HEK293 (cell line): ENCODE measurements at regions not wholly inside any gene's neighbourhood (a gene's known extent, or its start where the extent isn't known, plus 50 kb on each side); places are given as distances from the start of the nearest gene placed in this dataset.

Source experiments
- CTCF ChIA-PET: fragments of 350-600 bp; formaldehyde crosslinking; extraction: SDS; loops from one replicate; lab custom pipeline; 2021; ENCODE audit warnings: antibody characterized with exemption; lab: Yijun Ruan, JAX
- POLR2A ChIA-PET: fragments of 300-600 bp; formaldehyde crosslinking; extraction: SDS; loops from one replicate; lab custom pipeline; 2020; ENCODE audit warnings: antibody characterized with exemption, inconsistent platforms; lab: Yijun Ruan, JAX
- H3K27ac ChIP-seq: fragments of 200-500 bp; sonication (Bioruptor generic); 2 replicates; pipeline ENCODE4 v1.5.1; 2014; ENCODE audit warnings: low read depth, low read length, control low read depth, inconsistent platforms; ENCODE audit errors: extremely low read depth
- H3K36me3 ChIP-seq, 2 experiments: fragments of 200-500 bp in 1 of 2; sonication (Bioruptor generic) in 1 of 2; 1 replicate in 1 of 2; 2 replicates in 1 of 2; pipeline ENCODE4 v1.5.1; 2014 to 2017; ENCODE audit warnings: inconsistent platforms in 2 of 2, low read length in 2 of 2; ENCODE audit not compliant: control insufficient read depth in 2 of 2, insufficient read depth in 1 of 2
- H3K4me1 ChIP-seq: fragments of 200-500 bp; sonication (Bioruptor generic); 2 replicates; pipeline ENCODE4 v1.5.1; 2014; ENCODE audit warnings: mild to moderate bottlenecking, low read length, inconsistent platforms; ENCODE audit not compliant: control insufficient read depth, insufficient read depth
- H3K4me3 ChIP-seq: 2 replicates; pipeline ENCODE4 v1.5.1; 2011; ENCODE audit warnings: low read depth, mild to moderate bottlenecking, control low read depth, low read length, moderate library complexity
- H3K9me3 ChIP-seq: fragments of 200-500 bp; sonication (Bioruptor generic); 2 replicates; pipeline ENCODE4 v1.5.1; 2014; ENCODE audit warnings: low read depth, low read length, inconsistent platforms; ENCODE audit not compliant: control insufficient read depth, insufficient read depth
- BCL11A ChIP-seq: fragments of 450-650 bp; formaldehyde crosslinking; IDR thresholded peaks from 2 replicates; pipeline ENCODE4 v1.5.1; 2016; ENCODE audit warnings: low read depth, missing biosample characterization, missing genetic modification characterization
- BCL11B ChIP-seq: fragments of 450-650 bp; formaldehyde crosslinking; IDR thresholded peaks from 2 replicates; pipeline ENCODE4 v1.5.1; 2016; ENCODE audit warnings: low read depth, missing biosample characterization, missing genetic modification characterization
- FEZF1 ChIP-seq: fragments of 450-650 bp; formaldehyde crosslinking; IDR thresholded peaks from 2 replicates; pipeline ENCODE4 v1.5.1; 2016; ENCODE audit warnings: missing biosample characterization, missing genetic modification characterization
- HOXC10 ChIP-seq: sonication (generic); formaldehyde crosslinking; IDR thresholded peaks from 2 replicates; pipeline ENCODE4 v1.8.1; 2023; ENCODE audit warnings: mild to moderate bottlenecking, missing genetic modification reagents
- KLF16 ChIP-seq: fragments of 450-650 bp; formaldehyde crosslinking; IDR thresholded peaks from 2 replicates; pipeline ENCODE4 v1.5.1; 2017; ENCODE audit warnings: missing biosample characterization, missing genetic modification characterization
- KLF7 ChIP-seq: fragments of 450-650 bp; formaldehyde crosslinking; IDR thresholded peaks from 2 replicates; pipeline ENCODE4 v1.5.1; 2016; ENCODE audit warnings: missing biosample characterization, missing genetic modification characterization, borderline replicate concordance
- SP7 ChIP-seq: fragments of 450-650 bp; formaldehyde crosslinking; IDR thresholded peaks from 2 replicates; pipeline ENCODE4 v1.5.1; 2016; ENCODE audit warnings: missing biosample characterization, missing genetic modification characterization
- TCF7L2 ChIP-seq: IDR thresholded peaks from 2 replicates; pipeline ENCODE4 v1.6.1; 2011; ENCODE audit warnings: low read depth, mild to moderate bottlenecking, inconsistent platforms, low read length, moderate library complexity, borderline replicate concordance
- ZBTB7A ChIP-seq: fragments of 450-650 bp; formaldehyde crosslinking; IDR thresholded peaks from 2 replicates; pipeline ENCODE4 v1.5.1; 2016; ENCODE audit warnings: low read depth, missing biosample characterization, missing genetic modification characterization
- ZNF121 ChIP-seq: fragments of 450-650 bp; formaldehyde crosslinking; IDR thresholded peaks from 2 replicates; pipeline ENCODE4 v1.5.1; 2016; ENCODE audit warnings: missing biosample characterization, missing genetic modification characterization
- ZNF140 ChIP-seq: fragments of 450-650 bp; formaldehyde crosslinking; IDR thresholded peaks from 2 replicates; pipeline ENCODE4 v1.5.1; 2016; ENCODE audit warnings: missing biosample characterization, missing genetic modification characterization
- ZNF146 ChIP-seq: fragments of 450-650 bp; formaldehyde crosslinking; IDR thresholded peaks from 2 replicates; pipeline ENCODE4 v1.5.1; 2016; ENCODE audit warnings: missing biosample characterization, missing genetic modification characterization
- ZNF16 ChIP-seq: fragments of 450-650 bp; formaldehyde crosslinking; IDR thresholded peaks from 2 replicates; pipeline ENCODE4 v1.5.1; 2016; ENCODE audit warnings: low read depth, missing biosample characterization, missing genetic modification characterization
- ZNF433 ChIP-seq: fragments of 450-650 bp; formaldehyde crosslinking; IDR thresholded peaks from 2 replicates; pipeline ENCODE4 v1.5.1; 2016; ENCODE audit warnings: missing biosample characterization, missing genetic modification characterization, low read depth
- ZNF473 ChIP-seq: fragments of 450-650 bp; formaldehyde crosslinking; IDR thresholded peaks from 2 replicates; pipeline ENCODE4 v1.5.1; 2017; ENCODE audit warnings: missing biosample characterization, missing genetic modification characterization
- ZNF501 ChIP-seq: fragments of 450-650 bp; formaldehyde crosslinking; IDR thresholded peaks from 2 replicates; pipeline ENCODE4 v1.5.1; 2016; ENCODE audit warnings: missing biosample characterization, missing genetic modification characterization
- ZSCAN23 ChIP-seq: fragments of 450-650 bp; formaldehyde crosslinking; IDR thresholded peaks from 2 replicates; pipeline ENCODE4 v1.5.1; 2016; ENCODE audit warnings: missing biosample characterization, missing genetic modification characterization
- ZXDB ChIP-seq: fragments of 450-650 bp; formaldehyde crosslinking; IDR thresholded peaks from 2 replicates; pipeline ENCODE4 v1.5.1; 2016; ENCODE audit warnings: missing biosample characterization, missing genetic modification characterization
- TF ChIP-seq, protein P1 (sequence below): fragments of 450-650 bp; IDR thresholded peaks from 2 replicates; pipeline ENCODE4 v1.5.1; 2018; ENCODE audit warnings: missing biosample characterization, missing genetic modification characterization
- TF ChIP-seq, protein P2 (sequence below): fragments of 450-650 bp; formaldehyde crosslinking; IDR thresholded peaks from 2 replicates; pipeline ENCODE4 v1.5.1; 2016; ENCODE audit warnings: missing biosample characterization, missing genetic modification characterization
- TF ChIP-seq, protein P3 (sequence below): fragments of 450-650 bp; formaldehyde crosslinking; IDR thresholded peaks from 2 replicates; pipeline ENCODE4 v1.5.1; 2016; ENCODE audit warnings: missing biosample characterization, missing genetic modification characterization
- TF ChIP-seq, protein P4 (sequence below): fragments of 450-650 bp; formaldehyde crosslinking; IDR thresholded peaks from 2 replicates; pipeline ENCODE4 v1.5.1; 2016; ENCODE audit warnings: missing biosample characterization, missing genetic modification characterization
- TF ChIP-seq, protein P5 (sequence below): fragments of 450-650 bp; formaldehyde crosslinking; IDR thresholded peaks from 2 replicates; pipeline ENCODE4 v1.5.1; 2016; ENCODE audit warnings: missing biosample characterization, missing genetic modification characterization
- TF ChIP-seq, protein P6 (sequence below): fragments of 450-650 bp; formaldehyde crosslinking; IDR thresholded peaks from 2 replicates; pipeline ENCODE4 v1.5.1; 2016; ENCODE audit warnings: missing biosample characterization, missing genetic modification characterization, borderline replicate concordance

DNA sequence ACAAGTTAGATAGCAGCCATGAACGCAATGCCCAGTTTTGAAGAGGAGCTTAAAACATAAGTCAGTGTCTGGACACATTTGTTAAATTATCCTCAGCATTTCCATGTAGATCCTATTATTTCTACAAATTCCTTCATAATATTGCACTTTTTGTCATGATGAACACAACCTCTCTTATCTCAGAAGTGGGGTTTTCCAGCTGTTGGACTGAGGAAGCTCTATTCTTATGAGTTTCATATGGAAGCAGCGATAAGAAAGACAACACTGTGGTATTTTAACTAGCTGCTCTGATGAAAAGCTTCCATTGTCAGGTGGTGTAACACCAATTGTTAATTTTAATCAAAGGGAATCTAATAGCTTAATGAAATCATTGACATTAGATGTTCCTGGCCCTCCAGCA, 308.7 kb downstream of the GBA3 start:
- Histone ChIP-seq H3K9me3 (no peaks in the 10 kb centered on the region), H3K4me1 (no peaks in the 10 kb centered on the region), H3K27ac (no peak overlapping the region), H3K36me3 (no peaks in the 10 kb centered on the region), H3K4me3 (no peak overlapping the region)
- POLR2A ChIA-PET, result no interaction called here
- CTCF ChIA-PET, result interaction anchor here (0.7 kb wide), 2 partner anchors 66 to 119 kb away, joined by 3 to 4 read pairs; no protein-coding TSS in a partner anchor
- TF ChIP-seq ZSCAN23 (tag by site-specific recombination) (no peak), ZNF433 (tag by site-specific recombination) (no peak), FEZF1 (no peak), TCF7L2 (no peak), ZNF146 (no peak), KLF7 (tag by site-specific recombination) (no peak), BCL11B (tag by site-specific recombination) (no peak), SP7 (tag by site-specific recombination) (no peak), ZNF501 (no peak), ZNF473 (tag by site-specific recombination) (no peak), ZNF121 (tag by site-specific recombination) (no peak), HOXC10 (CRISPR knock-in tag) (no peak)
- TF ChIP-seq, protein P1, sequence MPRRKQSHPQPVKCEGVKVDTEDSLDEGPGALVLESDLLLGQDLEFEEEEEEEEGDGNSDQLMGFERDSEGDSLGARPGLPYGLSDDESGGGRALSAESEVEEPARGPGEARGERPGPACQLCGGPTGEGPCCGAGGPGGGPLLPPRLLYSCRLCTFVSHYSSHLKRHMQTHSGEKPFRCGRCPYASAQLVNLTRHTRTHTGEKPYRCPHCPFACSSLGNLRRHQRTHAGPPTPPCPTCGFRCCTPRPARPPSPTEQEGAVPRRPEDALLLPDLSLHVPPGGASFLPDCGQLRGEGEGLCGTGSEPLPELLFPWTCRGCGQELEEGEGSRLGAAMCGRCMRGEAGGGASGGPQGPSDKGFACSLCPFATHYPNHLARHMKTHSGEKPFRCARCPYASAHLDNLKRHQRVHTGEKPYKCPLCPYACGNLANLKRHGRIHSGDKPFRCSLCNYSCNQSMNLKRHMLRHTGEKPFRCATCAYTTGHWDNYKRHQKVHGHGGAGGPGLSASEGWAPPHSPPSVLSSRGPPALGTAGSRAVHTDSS (tag by site-specific recombination), result no peak
- TF ChIP-seq, protein P2, sequence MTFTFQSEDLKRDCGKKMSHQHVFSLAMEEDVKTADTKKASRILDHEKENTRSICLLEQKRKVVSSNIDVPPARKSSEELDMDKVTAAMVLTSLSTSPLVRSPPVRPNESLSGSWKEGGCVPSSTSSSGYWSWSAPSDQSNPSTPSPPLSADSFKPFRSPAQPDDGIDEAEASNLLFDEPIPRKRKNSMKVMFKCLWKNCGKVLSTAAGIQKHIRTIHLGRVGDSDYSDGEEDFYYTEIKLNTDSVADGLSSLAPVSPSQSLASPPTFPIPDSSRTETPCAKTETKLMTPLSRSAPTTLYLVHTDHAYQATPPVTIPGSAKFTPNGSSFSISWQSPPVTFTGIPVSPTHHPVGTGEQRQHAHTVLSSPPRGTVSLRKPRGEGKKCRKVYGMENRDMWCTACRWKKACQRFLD (tag by site-specific recombination), result no peak
- TF ChIP-seq, protein P3, sequence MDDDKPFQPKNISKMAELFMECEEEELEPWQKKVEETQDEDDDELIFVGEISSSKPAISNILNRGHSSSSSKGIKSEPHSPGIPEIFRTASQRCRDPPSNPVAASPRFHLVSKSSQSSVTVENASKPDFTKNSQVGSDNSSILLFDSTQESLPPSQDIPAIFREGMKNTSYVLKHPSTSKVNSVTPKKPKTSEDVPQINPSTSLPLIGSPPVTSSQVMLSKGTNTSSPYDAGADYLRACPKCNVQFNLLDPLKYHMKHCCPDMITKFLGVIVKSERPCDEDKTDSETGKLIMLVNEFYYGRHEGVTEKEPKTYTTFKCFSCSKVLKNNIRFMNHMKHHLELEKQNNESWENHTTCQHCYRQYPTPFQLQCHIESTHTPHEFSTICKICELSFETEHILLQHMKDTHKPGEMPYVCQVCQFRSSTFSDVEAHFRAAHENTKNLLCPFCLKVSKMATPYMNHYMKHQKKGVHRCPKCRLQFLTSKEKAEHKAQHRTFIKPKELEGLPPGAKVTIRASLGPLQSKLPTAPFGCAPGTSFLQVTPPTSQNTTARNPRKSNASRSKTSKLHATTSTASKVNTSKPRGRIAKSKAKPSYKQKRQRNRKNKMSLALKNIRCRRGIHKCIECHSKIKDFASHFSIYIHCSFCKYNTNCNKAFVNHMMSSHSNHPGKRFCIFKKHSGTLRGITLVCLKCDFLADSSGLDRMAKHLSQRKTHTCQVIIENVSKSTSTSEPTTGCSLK, result no peak
- TF ChIP-seq, protein P4, sequence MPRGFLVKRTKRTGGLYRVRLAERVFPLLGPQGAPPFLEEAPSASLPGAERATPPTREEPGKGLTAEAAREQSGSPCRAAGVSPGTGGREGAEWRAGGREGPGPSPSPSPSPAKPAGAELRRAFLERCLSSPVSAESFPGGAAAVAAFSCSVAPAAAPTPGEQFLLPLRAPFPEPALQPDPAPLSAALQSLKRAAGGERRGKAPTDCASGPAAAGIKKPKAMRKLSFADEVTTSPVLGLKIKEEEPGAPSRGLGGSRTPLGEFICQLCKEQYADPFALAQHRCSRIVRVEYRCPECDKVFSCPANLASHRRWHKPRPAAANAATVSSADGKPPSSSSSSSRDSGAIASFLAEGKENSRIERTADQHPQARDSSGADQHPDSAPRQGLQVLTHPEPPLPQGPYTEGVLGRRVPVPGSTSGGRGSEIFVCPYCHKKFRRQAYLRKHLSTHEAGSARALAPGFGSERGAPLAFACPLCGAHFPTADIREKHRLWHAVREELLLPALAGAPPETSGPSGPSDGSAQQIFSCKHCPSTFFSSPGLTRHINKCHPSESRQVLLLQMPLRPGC (tag by site-specific recombination), result no peak

DNA sequence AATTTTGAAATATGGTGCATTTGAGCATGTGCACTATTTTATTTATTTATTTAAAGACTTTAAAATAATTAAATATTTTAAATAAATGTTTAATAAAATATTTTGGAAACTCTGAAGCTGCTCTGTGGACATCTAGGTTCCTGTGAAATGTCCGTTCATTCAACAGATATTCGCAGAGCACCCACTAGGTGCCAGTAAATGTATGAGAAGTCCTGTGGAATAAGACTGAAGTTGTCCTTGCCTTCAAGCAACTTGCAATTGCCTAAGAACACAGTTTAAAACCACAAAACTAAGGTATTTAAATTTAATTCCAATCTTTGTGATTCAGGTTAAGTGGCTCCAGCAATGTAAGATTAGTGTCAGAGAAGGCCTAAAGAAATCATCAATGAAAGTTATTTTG, 306.7 kb downstream of the GBA3 start:
- POLR2A ChIA-PET, result no interaction called here
- TF ChIP-seq, protein P5, sequence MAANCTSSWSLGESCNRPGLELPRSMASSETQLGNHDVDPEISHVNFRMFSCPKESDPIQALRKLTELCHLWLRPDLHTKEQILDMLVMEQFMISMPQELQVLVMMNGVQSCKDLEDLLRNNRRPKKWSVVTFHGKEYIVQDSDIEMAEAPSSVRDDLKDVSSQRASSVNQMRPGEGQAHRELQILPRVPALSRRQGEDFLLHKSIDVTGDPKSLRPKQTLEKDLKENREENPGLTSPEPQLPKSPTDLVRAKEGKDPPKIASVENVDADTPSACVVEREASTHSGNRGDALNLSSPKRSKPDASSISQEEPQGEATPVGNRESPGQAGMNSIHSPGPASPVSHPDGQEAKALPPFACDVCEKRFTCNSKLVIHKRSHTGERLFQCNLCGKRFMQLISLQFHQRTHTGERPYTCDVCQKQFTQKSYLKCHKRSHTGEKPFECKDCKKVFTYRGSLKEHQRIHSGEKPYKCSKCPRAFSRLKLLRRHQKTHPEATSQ (tag by site-specific recombination), result no peak
- TF ChIP-seq ZXDB (tag by site-specific recombination), result no peak
- no peak for TF ChIP-seq BCL11A
- TF ChIP-seq KLF16 (tag by site-specific recombination), result no peak
- no peak for TF ChIP-seq ZNF16
- no peak for TF ChIP-seq ZNF140 (tag by site-specific recombination)
- TF ChIP-seq ZBTB7A (tag by site-specific recombination), result no peak
- TF ChIP-seq, protein P6, sequence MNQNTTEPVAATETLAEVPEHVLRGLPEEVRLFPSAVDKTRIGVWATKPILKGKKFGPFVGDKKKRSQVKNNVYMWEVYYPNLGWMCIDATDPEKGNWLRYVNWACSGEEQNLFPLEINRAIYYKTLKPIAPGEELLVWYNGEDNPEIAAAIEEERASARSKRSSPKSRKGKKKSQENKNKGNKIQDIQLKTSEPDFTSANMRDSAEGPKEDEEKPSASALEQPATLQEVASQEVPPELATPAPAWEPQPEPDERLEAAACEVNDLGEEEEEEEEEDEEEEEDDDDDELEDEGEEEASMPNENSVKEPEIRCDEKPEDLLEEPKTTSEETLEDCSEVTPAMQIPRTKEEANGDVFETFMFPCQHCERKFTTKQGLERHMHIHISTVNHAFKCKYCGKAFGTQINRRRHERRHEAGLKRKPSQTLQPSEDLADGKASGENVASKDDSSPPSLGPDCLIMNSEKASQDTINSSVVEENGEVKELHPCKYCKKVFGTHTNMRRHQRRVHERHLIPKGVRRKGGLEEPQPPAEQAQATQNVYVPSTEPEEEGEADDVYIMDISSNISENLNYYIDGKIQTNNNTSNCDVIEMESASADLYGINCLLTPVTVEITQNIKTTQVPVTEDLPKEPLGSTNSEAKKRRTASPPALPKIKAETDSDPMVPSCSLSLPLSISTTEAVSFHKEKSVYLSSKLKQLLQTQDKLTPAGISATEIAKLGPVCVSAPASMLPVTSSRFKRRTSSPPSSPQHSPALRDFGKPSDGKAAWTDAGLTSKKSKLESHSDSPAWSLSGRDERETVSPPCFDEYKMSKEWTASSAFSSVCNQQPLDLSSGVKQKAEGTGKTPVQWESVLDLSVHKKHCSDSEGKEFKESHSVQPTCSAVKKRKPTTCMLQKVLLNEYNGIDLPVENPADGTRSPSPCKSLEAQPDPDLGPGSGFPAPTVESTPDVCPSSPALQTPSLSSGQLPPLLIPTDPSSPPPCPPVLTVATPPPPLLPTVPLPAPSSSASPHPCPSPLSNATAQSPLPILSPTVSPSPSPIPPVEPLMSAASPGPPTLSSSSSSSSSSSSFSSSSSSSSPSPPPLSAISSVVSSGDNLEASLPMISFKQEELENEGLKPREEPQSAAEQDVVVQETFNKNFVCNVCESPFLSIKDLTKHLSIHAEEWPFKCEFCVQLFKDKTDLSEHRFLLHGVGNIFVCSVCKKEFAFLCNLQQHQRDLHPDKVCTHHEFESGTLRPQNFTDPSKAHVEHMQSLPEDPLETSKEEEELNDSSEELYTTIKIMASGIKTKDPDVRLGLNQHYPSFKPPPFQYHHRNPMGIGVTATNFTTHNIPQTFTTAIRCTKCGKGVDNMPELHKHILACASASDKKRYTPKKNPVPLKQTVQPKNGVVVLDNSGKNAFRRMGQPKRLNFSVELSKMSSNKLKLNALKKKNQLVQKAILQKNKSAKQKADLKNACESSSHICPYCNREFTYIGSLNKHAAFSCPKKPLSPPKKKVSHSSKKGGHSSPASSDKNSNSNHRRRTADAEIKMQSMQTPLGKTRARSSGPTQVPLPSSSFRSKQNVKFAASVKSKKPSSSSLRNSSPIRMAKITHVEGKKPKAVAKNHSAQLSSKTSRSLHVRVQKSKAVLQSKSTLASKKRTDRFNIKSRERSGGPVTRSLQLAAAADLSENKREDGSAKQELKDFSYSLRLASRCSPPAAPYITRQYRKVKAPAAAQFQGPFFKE (tag by site-specific recombination), result no peak

More for the DNA sequence above, 306.7 kb downstream of the GBA3 start:
- CTCF ChIA-PET, result no interaction called here
- Histone ChIP-seq H3K27ac (no peak overlapping the region), H3K9me3 (no peaks in the 10 kb centered on the region), H3K4me3 (no peak overlapping the region), H3K4me1 (no peaks in the 10 kb centered on the region), H3K36me3 (no peaks in the 10 kb centered on the region)
